GM10266 (cell line): ENCODE measurements at regions not wholly inside any gene's neighbourhood (a gene's known extent, or its start where the extent isn't known, plus 50 kb on each side); places are given as distances from the start of the nearest gene placed in this dataset.

ENCODE experiments used
- DNase-seq: peaks from one replicate; pipeline ENCODE4 v3.0.0; 2012; ENCODE audit errors: extremely low spot score
- CTCF ChIP-seq: IDR thresholded peaks from 2 replicates; pipeline ENCODE4 v1.5.1; 2012; ENCODE audit warnings: mild to moderate bottlenecking, low read depth; ENCODE audit not compliant: control insufficient read depth, insufficient read depth; ENCODE audit errors: missing control alignments

DNA sequence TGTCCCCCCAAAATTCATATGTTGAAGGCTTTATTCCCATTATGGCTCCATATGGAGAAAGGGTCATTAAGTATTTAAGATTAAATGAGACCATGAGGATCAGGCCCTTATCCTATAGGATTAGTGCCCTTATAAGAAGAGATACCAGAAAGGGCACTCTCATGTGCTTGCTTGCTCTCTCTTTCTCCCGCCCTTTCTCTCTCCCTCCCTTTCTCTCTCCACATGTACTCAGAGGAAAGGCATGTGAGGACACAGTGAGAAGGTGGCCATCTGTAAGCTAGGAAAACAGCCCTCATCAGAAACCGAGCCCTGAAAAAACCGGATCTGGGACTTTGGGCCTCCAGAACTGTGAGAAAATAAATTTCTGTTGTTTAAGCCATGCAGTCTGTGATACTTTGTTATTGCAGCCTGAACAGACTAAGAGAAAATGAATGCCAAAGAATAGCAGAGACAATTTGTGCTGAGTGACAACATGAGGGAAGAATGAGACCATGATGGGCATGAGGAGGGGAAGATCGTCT lies 300.0 kb upstream of the SLC39A10 start:
- DNase-seq, result no peak
- TF ChIP-seq CTCF, result no peak

- no peak for DNase-seq
- TF ChIP-seq CTCF, result no peak
These were observed 301.0 kb upstream of the SLC39A10 start for GRCh38 chr2:195356026-195356425.

- no peak for DNase-seq
- no peak for TF ChIP-seq CTCF
These were observed 304.4 kb upstream of the SLC39A10 start for GRCh38 chr2:195352581-195352980.

DNA sequence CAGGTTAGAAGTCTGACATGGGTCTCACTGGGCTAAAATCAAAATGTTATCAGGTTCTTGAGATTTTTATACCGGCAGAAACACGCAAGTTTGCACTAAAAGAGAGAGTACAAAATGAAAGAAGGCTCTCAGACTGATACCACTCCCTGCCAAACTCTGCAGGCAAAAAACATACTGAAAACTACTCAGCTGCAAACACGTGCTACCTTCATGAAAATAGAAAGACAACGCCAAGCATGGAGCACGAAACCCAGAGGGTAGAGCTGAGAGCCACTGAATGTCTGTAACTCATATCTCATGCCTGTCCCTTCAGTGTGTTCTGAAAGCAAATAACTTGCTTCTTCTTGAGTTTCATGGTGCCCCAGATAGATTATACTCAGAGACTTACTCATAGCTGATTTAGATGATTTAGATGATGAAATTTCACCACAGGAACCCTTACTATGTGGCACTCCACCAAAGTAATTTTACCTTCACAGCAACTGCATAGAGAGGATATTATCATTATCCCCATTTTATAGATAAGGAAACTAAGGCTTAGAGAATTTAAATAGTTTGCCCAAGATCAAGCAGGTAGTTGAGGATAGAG lies 313.0 kb upstream of the SLC39A10 start:
- TF ChIP-seq CTCF, result no peak
- DNase-seq, result no peak

DNA sequence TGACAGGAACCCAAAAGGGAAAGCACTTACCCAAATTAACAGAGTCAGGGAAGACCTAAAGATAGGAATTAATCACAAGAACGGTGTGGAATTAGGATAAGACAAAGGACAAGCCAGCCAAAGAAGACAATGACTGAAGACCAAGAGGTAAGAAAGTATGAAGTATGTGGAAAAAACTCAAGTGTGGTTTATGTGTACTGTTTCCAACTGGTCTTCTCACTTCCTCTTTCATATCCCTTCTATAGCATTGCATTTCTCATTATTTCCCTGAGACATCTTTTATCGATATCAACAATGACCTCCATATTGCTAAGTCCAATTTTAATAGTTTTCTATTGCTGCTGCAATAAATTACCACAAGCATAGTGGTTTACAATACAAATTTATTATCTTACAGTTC lies 313.5 kb upstream of the SLC39A10 start:
- no peak for DNase-seq
- no peak for TF ChIP-seq CTCF

DNA sequence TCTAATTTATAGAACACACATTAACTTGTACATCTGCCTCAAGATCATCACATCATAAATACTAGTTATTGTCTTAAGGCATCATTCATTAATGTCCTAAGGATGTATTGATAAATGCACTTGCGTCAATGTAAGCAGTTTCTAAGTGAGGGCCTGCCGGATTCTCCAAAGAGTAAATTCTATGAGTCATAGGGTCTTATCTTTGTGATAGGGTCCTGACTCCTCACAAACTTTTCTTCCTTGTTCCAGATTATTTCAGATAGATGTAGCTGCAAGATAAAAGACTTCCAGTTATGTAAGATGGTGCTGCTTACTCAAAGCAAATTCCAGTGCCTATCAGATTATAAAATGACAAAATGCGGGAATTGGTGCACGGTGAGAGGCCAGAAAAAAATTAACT lies 315.0 kb upstream of the SLC39A10 start:
- no peak for TF ChIP-seq CTCF
- DNase-seq, result no peak

DNA sequence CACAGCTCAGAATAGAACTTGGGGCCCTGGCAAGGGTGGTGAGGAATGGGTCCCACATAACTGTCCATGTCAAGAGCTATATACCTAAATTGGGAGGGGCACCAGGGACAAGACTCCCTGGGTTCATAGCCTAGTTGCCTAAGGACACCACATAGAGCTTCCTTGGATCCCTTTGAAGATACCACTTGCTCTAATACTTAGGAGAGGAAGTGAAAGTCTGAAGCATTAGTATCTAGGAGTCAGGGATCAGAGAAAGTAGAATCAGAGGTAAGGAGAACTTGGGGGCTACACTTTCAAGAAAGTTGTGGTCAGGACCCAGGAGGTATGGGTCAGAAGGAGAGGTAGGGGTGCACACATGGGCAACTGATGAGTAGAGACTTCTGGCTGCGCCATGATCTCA lies 318.2 kb upstream of the SLC39A10 start:
- TF ChIP-seq CTCF, result no peak
- DNase-seq, result no peak
